ENCODE measurements at regions not wholly inside any gene's neighbourhood (a gene's known extent, or its start where the extent isn't known, plus 50 kb on each side); places are given as distances from the start of the nearest gene placed in this dataset.
"Not testable (repeated sequence)": the region's sequence is repeated elsewhere in the genome, so short reads cannot be mapped to it uniquely, and the experiment has no call there.

- ATAC-seq (ENCODE audit: low read depth): no peak
- ChIA-PET CTCF (no interaction called here), POLR2A (no interaction called here)
- Histone ChIP-seq H3K4me3 (ENCODE audit: control extremely low read depth in 1 of 5, extremely low read depth in 1 of 5, insufficient read depth in 1 of 5, low read depth in 2 of 5, low read length in 4 of 5) (no peak overlapping the region), H3K4me2 (replicated peaks; ENCODE audit: low read depth, low read length, poor library complexity, severe bottlenecking) (no peak overlapping the region), H3K27ac (ENCODE audit: low read length in 2 of 2) (no peak overlapping the region), H3K9me3 (ENCODE audit: control extremely low read depth in 1 of 3, control insufficient read depth in 2 of 3, insufficient read depth in 1 of 3, low read length in 2 of 3) (peaks cover 0 to 3% (median 0%) of the 10 kb centered on the region in 3 donors), H3K36me3 (replicated peaks in 1 of 2; ENCODE audit: control extremely low read depth in 1 of 2, control insufficient read depth in 1 of 2, extremely low read depth in 1 of 2, insufficient read depth in 2 of 2, low read length in 1 of 2) (no peaks in the 10 kb centered on the region), H3K4me1 (ENCODE audit: control insufficient read depth in 2 of 2, insufficient read depth in 2 of 2, low read length in 2 of 2) (no peaks in the 10 kb centered on the region), H3K9ac (ENCODE audit: low read length) (no peak overlapping the region), H4K20me1 (ENCODE audit: control insufficient read depth, insufficient read depth, low read length, poor library complexity, severe bottlenecking) (no peaks in the 10 kb centered on the region), H2AFZ (ENCODE audit: insufficient read depth, low read depth, low read length, poor library complexity, severe bottlenecking) (no peak overlapping the region), H3K27me3 (replicated peaks in 1 of 4; ENCODE audit: control extremely low read depth in 1 of 4, control insufficient read depth in 3 of 4, insufficient read depth in 4 of 4, low read length in 3 of 4) (no peaks in the 10 kb centered on the region), H3K79me2 (ENCODE audit: control insufficient read depth, insufficient read depth, low read length) (no peaks in the 10 kb centered on the region)
- Mint-ChIP-seq H3K27ac (no peak overlapping the region), H3K9me3 (ENCODE audit: insufficient read depth) (no peaks in the 10 kb centered on the region), H3K4me3 (no peak overlapping the region), H3K4me1 (no peaks in the 10 kb centered on the region), H3K27me3 (no peaks in the 10 kb centered on the region)
- intact Hi-C loops (cut with micrococcal nuclease): no loop called here
- no CpG with 5 or more reads among the region's 2 CpGs for WGBS (ENCODE audit: insufficient coverage)
- no peak for TF ChIP-seq EZH2 (IDR thresholded peaks at IDR 0.05; ENCODE audit: borderline replicate concordance, insufficient read depth, low read depth, low read length, poor library complexity, severe bottlenecking)
- TF ChIP-seq, protein P1, sequence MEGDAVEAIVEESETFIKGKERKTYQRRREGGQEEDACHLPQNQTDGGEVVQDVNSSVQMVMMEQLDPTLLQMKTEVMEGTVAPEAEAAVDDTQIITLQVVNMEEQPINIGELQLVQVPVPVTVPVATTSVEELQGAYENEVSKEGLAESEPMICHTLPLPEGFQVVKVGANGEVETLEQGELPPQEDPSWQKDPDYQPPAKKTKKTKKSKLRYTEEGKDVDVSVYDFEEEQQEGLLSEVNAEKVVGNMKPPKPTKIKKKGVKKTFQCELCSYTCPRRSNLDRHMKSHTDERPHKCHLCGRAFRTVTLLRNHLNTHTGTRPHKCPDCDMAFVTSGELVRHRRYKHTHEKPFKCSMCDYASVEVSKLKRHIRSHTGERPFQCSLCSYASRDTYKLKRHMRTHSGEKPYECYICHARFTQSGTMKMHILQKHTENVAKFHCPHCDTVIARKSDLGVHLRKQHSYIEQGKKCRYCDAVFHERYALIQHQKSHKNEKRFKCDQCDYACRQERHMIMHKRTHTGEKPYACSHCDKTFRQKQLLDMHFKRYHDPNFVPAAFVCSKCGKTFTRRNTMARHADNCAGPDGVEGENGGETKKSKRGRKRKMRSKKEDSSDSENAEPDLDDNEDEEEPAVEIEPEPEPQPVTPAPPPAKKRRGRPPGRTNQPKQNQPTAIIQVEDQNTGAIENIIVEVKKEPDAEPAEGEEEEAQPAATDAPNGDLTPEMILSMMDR (IDR thresholded peaks at IDR 0.05): no peak
- no peak for DNase-seq
These were observed 364.6 kb downstream of the ZIC3 start for GRCh38 chrX:137930533-137930932.

GRCh38 chrX:137934214-137934613 lies 368.3 kb downstream of the ZIC3 start:
- H3K4me2 ChIP-seq (replicated peaks; ENCODE audit: low read depth, low read length, poor library complexity, severe bottlenecking); H3K36me3 ChIP-seq (replicated peaks in 1 of 2; ENCODE audit: control extremely low read depth in 1 of 2, control insufficient read depth in 1 of 2, extremely low read depth in 1 of 2, insufficient read depth in 2 of 2, low read length in 1 of 2); H4K20me1 ChIP-seq (ENCODE audit: control insufficient read depth, insufficient read depth, low read length, poor library complexity, severe bottlenecking); intact Hi-C loops (cut with micrococcal nuclease); H3K9ac ChIP-seq (ENCODE audit: low read length); H3K9me3 ChIP-seq (ENCODE audit: control extremely low read depth in 1 of 3, control insufficient read depth in 2 of 3, insufficient read depth in 1 of 3, low read length in 2 of 3); CTCF ChIA-PET; H3K27ac Mint-ChIP-seq; H3K9me3 Mint-ChIP-seq (ENCODE audit: insufficient read depth); POLR2A ChIA-PET; DNase-seq; H3K4me3 Mint-ChIP-seq; H3K4me3 ChIP-seq (ENCODE audit: control extremely low read depth in 1 of 5, extremely low read depth in 1 of 5, insufficient read depth in 1 of 5, low read depth in 2 of 5, low read length in 4 of 5); H2AFZ ChIP-seq (ENCODE audit: insufficient read depth, low read depth, low read length, poor library complexity, severe bottlenecking); H3K27me3 ChIP-seq (replicated peaks in 1 of 4; ENCODE audit: control extremely low read depth in 1 of 4, control insufficient read depth in 3 of 4, insufficient read depth in 4 of 4, low read length in 3 of 4); H3K27me3 Mint-ChIP-seq; H3K4me1 Mint-ChIP-seq; ATAC-seq (ENCODE audit: low read depth); H3K79me2 ChIP-seq (ENCODE audit: control insufficient read depth, insufficient read depth, low read length); H3K4me1 ChIP-seq (ENCODE audit: control insufficient read depth in 2 of 2, insufficient read depth in 2 of 2, low read length in 2 of 2); H3K27ac ChIP-seq (ENCODE audit: low read length in 2 of 2): not testable (repeated sequence)
- 100% methylated on average over 1 of the region's 1 CpG for WGBS (ENCODE audit: insufficient coverage)

DNA sequence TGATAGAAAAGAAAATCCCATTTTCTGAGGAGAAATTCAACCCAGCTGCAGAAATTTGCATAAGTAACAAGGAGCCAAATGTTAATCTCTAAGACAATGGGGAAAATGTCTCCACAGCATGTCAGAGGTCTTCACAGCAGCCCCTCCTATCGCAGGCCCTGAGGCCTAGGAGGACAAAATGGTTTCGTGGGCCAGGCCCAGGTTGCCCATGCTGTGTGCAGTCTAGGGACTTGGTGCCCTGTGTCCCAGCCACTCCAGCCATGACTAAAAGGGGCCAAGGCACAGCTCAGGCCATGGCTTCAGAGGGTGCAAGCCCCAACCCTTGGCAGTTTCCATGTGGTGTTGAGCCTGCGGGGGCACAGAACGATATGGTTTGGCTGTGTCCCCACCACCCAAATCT lies 369.0 kb downstream of the ZIC3 start:
- H3K4me1 Mint-ChIP-seq; POLR2A ChIA-PET; H3K4me3 ChIP-seq (ENCODE audit: control extremely low read depth in 1 of 5, extremely low read depth in 1 of 5, insufficient read depth in 1 of 5, low read depth in 2 of 5, low read length in 4 of 5); H3K27me3 ChIP-seq (replicated peaks in 1 of 4; ENCODE audit: control extremely low read depth in 1 of 4, control insufficient read depth in 3 of 4, insufficient read depth in 4 of 4, low read length in 3 of 4); H4K20me1 ChIP-seq (ENCODE audit: control insufficient read depth, insufficient read depth, low read length, poor library complexity, severe bottlenecking); H3K4me2 ChIP-seq (replicated peaks; ENCODE audit: low read depth, low read length, poor library complexity, severe bottlenecking); intact Hi-C loops (cut with micrococcal nuclease); H3K36me3 ChIP-seq (replicated peaks in 1 of 2; ENCODE audit: control extremely low read depth in 1 of 2, control insufficient read depth in 1 of 2, extremely low read depth in 1 of 2, insufficient read depth in 2 of 2, low read length in 1 of 2); H3K9ac ChIP-seq (ENCODE audit: low read length); H3K9me3 ChIP-seq (ENCODE audit: control extremely low read depth in 1 of 3, control insufficient read depth in 2 of 3, insufficient read depth in 1 of 3, low read length in 2 of 3); DNase-seq; ATAC-seq (ENCODE audit: low read depth); H3K9me3 Mint-ChIP-seq (ENCODE audit: insufficient read depth); H3K4me1 ChIP-seq (ENCODE audit: control insufficient read depth in 2 of 2, insufficient read depth in 2 of 2, low read length in 2 of 2); CTCF ChIA-PET; H2AFZ ChIP-seq (ENCODE audit: insufficient read depth, low read depth, low read length, poor library complexity, severe bottlenecking); H3K79me2 ChIP-seq (ENCODE audit: control insufficient read depth, insufficient read depth, low read length); H3K4me3 Mint-ChIP-seq; H3K27ac Mint-ChIP-seq; H3K27me3 Mint-ChIP-seq; H3K27ac ChIP-seq (ENCODE audit: low read length in 2 of 2): not testable (repeated sequence)
- WGBS (ENCODE audit: insufficient coverage): 84% methylated on average over 2 of the region's 4 CpGs
